ENCODE measurements at regions not wholly inside any gene's neighbourhood (a gene's known extent, or its start where the extent isn't known, plus 50 kb on each side); places are given as distances from the start of the nearest gene placed in this dataset.

- no peak for TF ChIP-seq CTCF (IDR thresholded peaks at IDR 0.05)
- TF ChIP-seq POLR2A (IDR thresholded peaks at IDR 0.05): no peak
Observed at GRCh38 chr5:30398423-30398822, 795.1 kb upstream of the CDH6 start.

Measured in body of pancreas (tissue), 4 donors.